Erythroblast (primary cell): ENCODE measurements at regions not wholly inside any gene's neighbourhood (a gene's known extent, or its start where the extent isn't known, plus 50 kb on each side); places are given as distances from the start of the nearest gene placed in this dataset.

ENCODE experiments used
- GATA1 ChIP-seq: IDR thresholded peaks from 2 replicates; pipeline ENCODE4 v1.6.1; 2011; ENCODE audit warnings: low read depth, mild to moderate bottlenecking, control low read depth, low read length, moderate library complexity
- POLR2A ChIP-seq: IDR thresholded peaks from 2 replicates; pipeline ENCODE4 v1.6.1; 2011; ENCODE audit warnings: mild to moderate bottlenecking, low read length

DNA sequence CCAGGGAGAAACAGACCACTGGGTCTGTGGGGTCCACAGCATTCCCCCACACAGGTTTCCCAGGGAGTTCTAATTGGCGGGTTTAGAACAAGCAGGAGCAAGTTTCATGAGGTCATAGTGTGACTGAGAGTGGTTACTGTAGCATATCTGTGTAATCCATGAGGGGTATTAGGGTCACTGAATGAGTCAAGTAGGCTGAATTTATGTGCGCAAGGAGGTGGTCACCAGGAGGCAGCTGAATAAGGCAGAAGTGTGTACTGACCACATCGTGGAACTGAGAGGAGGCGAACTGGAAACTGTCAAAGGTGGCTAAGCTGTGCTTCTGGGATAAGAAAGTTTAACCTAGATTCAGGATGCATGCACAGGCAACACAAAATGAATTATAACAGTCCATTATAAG, 876.0 kb downstream of the METTL15 start:
- TF ChIP-seq POLR2A (no peak), GATA1 (no peak)
